22Rv1 (cell line): ENCODE measurements at regions not wholly inside any gene's neighbourhood (a gene's known extent, or its start where the extent isn't known, plus 50 kb on each side); places are given as distances from the start of the nearest gene placed in this dataset.

Experiments used
- ZFX ChIP-seq: fragments of 450-650 bp; IDR thresholded peaks from 2 replicates; pipeline ENCODE4 v1.6.1; 2017; ENCODE audit warnings: antibody characterized with exemption, borderline replicate concordance
- TF ChIP-seq, protein P1 (sequence below): fragments of 450-650 bp; IDR thresholded peaks from 2 replicates; pipeline ENCODE4 v1.5.1; 2017; ENCODE audit warnings: mild to moderate bottlenecking

DNA sequence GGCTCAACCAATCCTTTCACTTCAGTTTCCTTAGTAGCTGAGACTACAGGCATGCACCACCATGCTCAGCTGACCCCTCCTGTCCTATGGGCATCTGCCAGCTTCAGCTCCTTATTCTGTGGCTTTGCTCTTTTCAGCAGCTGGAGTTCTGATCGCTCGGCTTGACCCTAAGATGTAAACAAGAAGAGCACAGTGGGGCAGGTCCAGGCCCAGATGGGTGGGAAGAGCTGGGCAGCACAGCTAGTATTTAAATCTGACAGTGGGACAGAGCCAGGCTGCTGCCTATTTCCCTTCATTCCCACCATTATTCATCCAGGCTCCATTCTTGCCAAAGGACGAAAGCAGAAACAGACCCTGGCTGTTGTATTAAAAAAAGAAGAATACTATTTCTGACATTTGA lies 494.9 kb upstream of the PODXL start:
- TF ChIP-seq, protein P1, sequence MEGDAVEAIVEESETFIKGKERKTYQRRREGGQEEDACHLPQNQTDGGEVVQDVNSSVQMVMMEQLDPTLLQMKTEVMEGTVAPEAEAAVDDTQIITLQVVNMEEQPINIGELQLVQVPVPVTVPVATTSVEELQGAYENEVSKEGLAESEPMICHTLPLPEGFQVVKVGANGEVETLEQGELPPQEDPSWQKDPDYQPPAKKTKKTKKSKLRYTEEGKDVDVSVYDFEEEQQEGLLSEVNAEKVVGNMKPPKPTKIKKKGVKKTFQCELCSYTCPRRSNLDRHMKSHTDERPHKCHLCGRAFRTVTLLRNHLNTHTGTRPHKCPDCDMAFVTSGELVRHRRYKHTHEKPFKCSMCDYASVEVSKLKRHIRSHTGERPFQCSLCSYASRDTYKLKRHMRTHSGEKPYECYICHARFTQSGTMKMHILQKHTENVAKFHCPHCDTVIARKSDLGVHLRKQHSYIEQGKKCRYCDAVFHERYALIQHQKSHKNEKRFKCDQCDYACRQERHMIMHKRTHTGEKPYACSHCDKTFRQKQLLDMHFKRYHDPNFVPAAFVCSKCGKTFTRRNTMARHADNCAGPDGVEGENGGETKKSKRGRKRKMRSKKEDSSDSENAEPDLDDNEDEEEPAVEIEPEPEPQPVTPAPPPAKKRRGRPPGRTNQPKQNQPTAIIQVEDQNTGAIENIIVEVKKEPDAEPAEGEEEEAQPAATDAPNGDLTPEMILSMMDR, result no peak
- no peak for TF ChIP-seq ZFX
